ENCODE measurements at regions not wholly inside any gene's neighbourhood (a gene's known extent, or its start where the extent isn't known, plus 50 kb on each side); places are given as distances from the start of the nearest gene placed in this dataset.

DNA sequence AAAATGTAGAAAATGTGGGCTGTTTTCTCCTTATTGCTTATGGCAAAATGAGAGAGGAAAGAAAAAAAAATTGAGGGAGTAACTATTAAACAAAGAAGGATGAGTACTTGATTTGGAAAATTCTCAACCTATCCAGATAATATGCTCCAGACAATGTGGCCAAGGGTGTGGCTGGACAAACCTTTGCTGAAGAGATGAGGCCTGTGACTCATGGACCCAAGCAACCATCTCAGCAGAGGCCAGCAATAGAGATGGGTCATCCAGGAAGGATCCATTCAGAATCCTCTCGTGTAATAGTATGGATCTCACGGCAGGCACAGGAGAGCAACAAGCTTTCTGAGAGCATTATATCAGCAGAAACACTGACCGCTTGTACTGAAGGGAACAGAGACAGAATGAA lies 120.3 kb upstream of the CELF2 start:
- TF ChIP-seq, protein P1, sequence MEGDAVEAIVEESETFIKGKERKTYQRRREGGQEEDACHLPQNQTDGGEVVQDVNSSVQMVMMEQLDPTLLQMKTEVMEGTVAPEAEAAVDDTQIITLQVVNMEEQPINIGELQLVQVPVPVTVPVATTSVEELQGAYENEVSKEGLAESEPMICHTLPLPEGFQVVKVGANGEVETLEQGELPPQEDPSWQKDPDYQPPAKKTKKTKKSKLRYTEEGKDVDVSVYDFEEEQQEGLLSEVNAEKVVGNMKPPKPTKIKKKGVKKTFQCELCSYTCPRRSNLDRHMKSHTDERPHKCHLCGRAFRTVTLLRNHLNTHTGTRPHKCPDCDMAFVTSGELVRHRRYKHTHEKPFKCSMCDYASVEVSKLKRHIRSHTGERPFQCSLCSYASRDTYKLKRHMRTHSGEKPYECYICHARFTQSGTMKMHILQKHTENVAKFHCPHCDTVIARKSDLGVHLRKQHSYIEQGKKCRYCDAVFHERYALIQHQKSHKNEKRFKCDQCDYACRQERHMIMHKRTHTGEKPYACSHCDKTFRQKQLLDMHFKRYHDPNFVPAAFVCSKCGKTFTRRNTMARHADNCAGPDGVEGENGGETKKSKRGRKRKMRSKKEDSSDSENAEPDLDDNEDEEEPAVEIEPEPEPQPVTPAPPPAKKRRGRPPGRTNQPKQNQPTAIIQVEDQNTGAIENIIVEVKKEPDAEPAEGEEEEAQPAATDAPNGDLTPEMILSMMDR (IDR thresholded peaks at IDR 0.05; ENCODE audit: borderline replicate concordance, control extremely low read depth, extremely low read depth, insufficient read depth, missing control alignments) = no peak
- in situ Hi-C loops (cut with MboI; ENCODE audit: low sequenced_read_pairs, unreplicated experiment) = no loop called here
- DNase-seq (ENCODE audit: low spot score) = no peak

DNA sequence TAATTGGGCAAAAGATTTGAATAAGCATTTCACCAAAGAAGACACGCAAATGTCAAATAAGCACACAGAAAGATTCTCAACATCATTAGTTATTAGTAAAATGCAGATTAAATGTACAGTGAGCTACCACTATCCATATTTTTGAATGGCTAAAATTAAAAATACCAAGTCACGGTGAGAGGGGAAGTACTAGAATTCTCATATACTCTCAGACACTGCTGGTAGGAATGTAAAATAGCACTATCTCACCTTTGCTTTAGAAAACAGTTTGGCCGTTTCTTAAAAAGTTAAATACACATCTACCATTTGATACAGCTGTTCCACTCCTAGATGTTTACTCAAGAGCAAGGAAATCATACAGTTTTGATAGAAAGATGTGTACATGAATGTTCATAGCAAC lies 115.8 kb upstream of the CELF2 start:
- in situ Hi-C loops (cut with MboI; ENCODE audit: low sequenced_read_pairs, unreplicated experiment) = no loop called here

DNA sequence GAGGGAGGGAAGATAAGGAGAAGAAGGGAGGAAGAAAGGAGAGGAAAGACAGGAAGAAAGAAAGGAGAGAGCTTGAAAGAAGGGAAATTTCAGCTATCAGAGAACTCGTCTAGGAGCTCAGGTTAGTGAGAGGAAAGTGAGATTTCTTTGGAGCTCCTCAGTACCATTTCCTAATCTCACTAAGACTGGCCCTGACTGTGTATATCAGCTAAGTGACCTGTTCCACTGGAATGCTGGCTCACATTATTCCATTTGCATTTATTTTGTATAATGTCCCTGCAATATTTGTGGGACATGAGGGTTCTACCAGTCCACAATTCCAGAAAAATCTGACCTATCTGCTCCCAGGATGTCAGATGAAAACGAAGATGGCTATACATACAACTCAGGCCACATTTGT lies 114.7 kb upstream of the CELF2 start:
- in situ Hi-C loops (cut with MboI; ENCODE audit: low sequenced_read_pairs, unreplicated experiment) = no loop called here
- TF ChIP-seq, protein P1 (IDR thresholded peaks at IDR 0.05; ENCODE audit: borderline replicate concordance, control extremely low read depth, extremely low read depth, insufficient read depth, missing control alignments) = no peak
- no peak for DNase-seq (ENCODE audit: low spot score)

More for the DNA sequence above, 115.8 kb upstream of the CELF2 start:
- TF ChIP-seq, protein P1 (IDR thresholded peaks at IDR 0.05; ENCODE audit: borderline replicate concordance, control extremely low read depth, extremely low read depth, insufficient read depth, missing control alignments) = no peak
- DNase-seq (ENCODE audit: low spot score) = no peak

DNA sequence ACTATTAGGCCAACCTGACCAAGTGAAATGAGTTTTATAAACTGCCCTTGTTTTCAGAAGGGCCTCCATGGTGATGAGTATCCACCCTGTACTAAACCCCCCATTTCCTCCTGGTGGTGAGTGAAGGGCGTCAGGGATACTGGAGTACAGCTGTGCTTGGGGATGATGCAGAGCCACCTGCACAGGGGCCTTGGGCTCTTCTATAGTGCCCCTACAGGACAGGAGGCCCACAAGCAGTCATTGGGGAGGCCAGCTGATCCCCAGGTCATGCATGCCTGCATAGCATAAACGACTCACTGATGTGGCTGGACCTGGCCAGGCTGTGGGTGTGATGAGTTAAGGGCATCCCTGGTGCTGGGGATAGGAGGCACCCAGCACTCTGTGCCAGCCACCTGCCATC lies 114.1 kb upstream of the CELF2 start:
- in situ Hi-C loops (cut with MboI; ENCODE audit: low sequenced_read_pairs, unreplicated experiment) = no loop called here
- TF ChIP-seq, protein P1 (IDR thresholded peaks at IDR 0.05; ENCODE audit: borderline replicate concordance, control extremely low read depth, extremely low read depth, insufficient read depth, missing control alignments) = no peak
- DNase-seq (ENCODE audit: low spot score) = no peak

DNA sequence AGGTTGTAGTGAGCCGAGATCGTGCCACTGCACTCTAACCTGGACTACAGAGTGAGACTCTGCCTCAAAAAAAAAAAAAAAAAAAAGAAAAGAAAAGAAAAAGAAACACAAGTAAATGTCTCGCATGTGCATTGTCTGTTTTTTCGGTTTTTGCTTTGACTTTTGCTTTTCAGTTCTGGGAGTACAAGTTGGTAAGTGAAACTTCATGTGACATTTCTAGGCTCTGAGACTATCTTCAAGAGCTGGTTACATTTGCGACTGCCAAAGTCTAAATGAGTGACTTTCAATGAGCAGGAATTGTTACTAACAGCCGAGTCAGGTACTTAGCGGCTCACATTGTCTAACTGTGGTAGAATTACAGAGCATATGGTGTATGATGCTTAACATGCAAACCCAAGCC lies 107.0 kb upstream of the CELF2 start:
- TF ChIP-seq, protein P1 (IDR thresholded peaks at IDR 0.05; ENCODE audit: borderline replicate concordance, control extremely low read depth, extremely low read depth, insufficient read depth, missing control alignments) = no peak
- DNase-seq (ENCODE audit: low spot score) = no peak
- in situ Hi-C loops (cut with MboI; ENCODE audit: low sequenced_read_pairs, unreplicated experiment) = no loop called here

DNA sequence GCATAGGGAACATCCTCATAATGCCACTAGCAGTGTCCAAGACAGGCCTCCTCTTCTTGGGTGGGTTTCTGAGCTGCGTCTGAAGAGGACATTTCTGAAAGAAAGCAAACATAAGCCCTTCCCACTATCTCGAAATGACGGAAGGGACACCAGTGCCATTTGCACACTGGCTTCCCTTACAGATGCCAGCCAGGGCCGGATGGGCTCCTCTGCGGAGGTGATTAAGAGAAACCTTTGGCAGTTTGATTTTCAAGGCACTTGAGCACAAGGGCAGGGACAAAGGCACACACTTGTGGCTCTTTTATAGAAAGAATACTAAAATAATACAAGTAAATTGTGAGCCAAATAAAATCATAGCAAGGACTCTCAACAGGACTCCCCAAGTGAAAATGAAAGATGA lies 106.6 kb upstream of the CELF2 start:
- TF ChIP-seq, protein P1 (IDR thresholded peaks at IDR 0.05; ENCODE audit: borderline replicate concordance, control extremely low read depth, extremely low read depth, insufficient read depth, missing control alignments) = no peak
- in situ Hi-C loops (cut with MboI; ENCODE audit: low sequenced_read_pairs, unreplicated experiment) = no loop called here
- no peak for DNase-seq (ENCODE audit: low spot score)

DNA sequence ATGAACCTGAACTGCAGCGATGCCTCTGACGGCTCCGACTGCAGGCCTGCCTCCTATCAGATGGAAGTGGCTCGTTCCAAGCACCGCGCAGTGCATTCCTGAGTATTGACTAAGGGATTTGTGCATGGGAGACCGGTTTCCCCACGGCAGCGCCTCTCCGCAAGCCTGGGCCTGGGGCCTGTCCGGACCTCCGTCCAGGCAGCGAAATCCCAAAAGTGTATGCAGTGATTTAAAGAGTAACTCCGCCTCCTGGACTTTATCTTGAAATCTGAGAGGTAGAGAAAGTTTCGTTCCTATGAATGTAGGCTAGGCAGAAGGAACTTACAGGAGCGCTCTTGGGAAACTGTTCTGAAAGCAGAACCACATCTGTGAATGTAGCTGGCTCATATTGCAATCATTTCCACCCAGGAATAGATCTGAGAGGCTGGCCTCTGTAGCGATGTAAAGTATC lies 106.2 kb upstream of the CELF2 start:
- TF ChIP-seq, protein P1 (IDR thresholded peaks at IDR 0.05; ENCODE audit: borderline replicate concordance, control extremely low read depth, extremely low read depth, insufficient read depth, missing control alignments) = no peak
- no peak for DNase-seq (ENCODE audit: low spot score)
- in situ Hi-C loops (cut with MboI; ENCODE audit: low sequenced_read_pairs, unreplicated experiment) = no loop called here
